CD4-positive, alpha-beta memory T cell (primary cell): ENCODE measurements at regions not wholly inside any gene's neighbourhood (a gene's known extent, or its start where the extent isn't known, plus 50 kb on each side); places are given as distances from the start of the nearest gene placed in this dataset.

ENCODE experiments used
- CTCF ChIA-PET: fragments of 350-600 bp; sonication (Branson Sonifier 250); formaldehyde crosslinking; loops from one replicate; lab custom pipeline; 2021; ENCODE audit warnings: inconsistent platforms; ENCODE audit not compliant: partially characterized antibody; lab: Charles Lee
- POLR2A ChIA-PET: fragments of 350-600 bp; sonication (Branson Sonifier 250); formaldehyde crosslinking; loops from one replicate; lab custom pipeline; 2021; ENCODE audit not compliant: partially characterized antibody; lab: Charles Lee
- DNase-seq, 5 donors: peaks; one replicate each; pipeline versions ENCODE4 v3.0.0 to v3.0.0-alpha.2; 2020 to 2022; ENCODE audit warnings: mixed read lengths in 1 of 5
- H3K27ac ChIP-seq: one replicate; pipeline ENCODE4 v1.7.0; 2013; ENCODE audit warnings: low read depth, low read length
- H3K27me3 ChIP-seq: 2 replicates; pipeline ENCODE4 v1.7.0; 2013; ENCODE audit warnings: mild to moderate bottlenecking, low read length, moderate library complexity; ENCODE audit not compliant: insufficient read depth
- H3K36me3 ChIP-seq: 2 replicates; pipeline ENCODE4 v1.7.0; 2013; ENCODE audit warnings: mild to moderate bottlenecking, low read length, moderate library complexity; ENCODE audit not compliant: insufficient read depth
- H3K4me1 ChIP-seq: 2 replicates; pipeline ENCODE4 v1.7.0; 2013; ENCODE audit warnings: mild to moderate bottlenecking, low read length, moderate library complexity; ENCODE audit not compliant: insufficient read depth
- H3K4me3 ChIP-seq, 2 donors: one replicate each; pipeline ENCODE4 v1.7.0; 2013; ENCODE audit warnings: low read length in 2 of 2, mild to moderate bottlenecking in 1 of 2
- H3K9me3 ChIP-seq, 2 donors: one replicate each; pipeline ENCODE4 v1.7.0; 2013; ENCODE audit warnings: low read length in 2 of 2, control low read depth in 1 of 2; ENCODE audit not compliant: control insufficient read depth in 1 of 2
- H3K27ac Mint-ChIP-seq, 7 donors: one replicate each; pipeline ENCODE4 v1.8.0; 2020 to 2021; ENCODE audit warnings: mixed read lengths in 7 of 7, mild to moderate bottlenecking in 6 of 7, inconsistent platforms in 3 of 7, moderate library complexity in 3 of 7
- H3K27me3 Mint-ChIP-seq, 2 donors: one replicate each; pipeline ENCODE4 v1.8.0; 2020 to 2021; ENCODE audit warnings: mixed read lengths in 2 of 2
- H3K36me3 Mint-ChIP-seq, 2 donors: one replicate each; pipeline ENCODE4 v1.8.0; 2020 to 2021; ENCODE audit warnings: mixed read lengths in 2 of 2, inconsistent platforms in 1 of 2, mild to moderate bottlenecking in 1 of 2
- H3K4me1 Mint-ChIP-seq, 4 donors: one replicate each; pipeline ENCODE4 v1.8.0; 2020 to 2021; ENCODE audit warnings: mixed read lengths in 4 of 4, mild to moderate bottlenecking in 1 of 4
- H3K4me3 Mint-ChIP-seq, 8 donors: one replicate each; pipeline ENCODE4 v1.8.0; 2020 to 2021; ENCODE audit warnings: mixed read lengths in 8 of 8, mild to moderate bottlenecking in 7 of 8, moderate library complexity in 6 of 8, inconsistent platforms in 3 of 8
- H3K9me3 Mint-ChIP-seq, 8 donors: one replicate each; pipeline ENCODE4 v1.8.0; 2020 to 2021; ENCODE audit warnings: mixed read lengths in 8 of 8, mild to moderate bottlenecking in 5 of 8, inconsistent platforms in 3 of 8, moderate library complexity in 1 of 8
- intact Hi-C: fragments of 100-400 bp; cut with micrococcal nuclease; formaldehyde crosslinking; loops from one replicate; pipeline ENCODE4 v1.15.1; 2023

- Mint-ChIP-seq H3K4me3 (no peak overlapping the region), H3K27ac (no peak overlapping the region), H3K36me3 (no peaks in the 10 kb centered on the region), H3K9me3 (peaks cover 0 to 7% (median 4%) of the 10 kb centered on the region in 8 donors), H3K27me3 (no peaks in the 10 kb centered on the region), H3K4me1 (no peaks in the 10 kb centered on the region)
- H3K36me3 ChIP-seq, result no peaks in the 10 kb centered on the region
- no peaks in the 10 kb centered on the region for H3K9me3 ChIP-seq
- POLR2A ChIA-PET, result no interaction called here
- CTCF ChIA-PET, result no interaction called here
- intact Hi-C loops, result no loop called here
- no peak for DNase-seq
- no peaks in the 10 kb centered on the region for H3K27me3 ChIP-seq
- H3K27ac ChIP-seq, result no peak overlapping the region
- no peaks in the 10 kb centered on the region for H3K4me1 ChIP-seq
- H3K4me3 ChIP-seq, result no peak overlapping the region
Observed at GRCh38 chr20:11861479-11861878, 56.2 kb upstream of the BTBD3 start.

GRCh38 chr20:11867291-11867919 lies 50.3 kb upstream of the BTBD3 start:
- Mint-ChIP-seq H3K9me3 (peaks cover 0 to 11% (median 7%) of the 10 kb centered on the region in 8 donors), H3K36me3 (no peaks in the 10 kb centered on the region), H3K4me3 (no peak overlapping the region), H3K27me3 (peaks cover 0 to 2% of the 10 kb centered on the region in 2 donors), H3K27ac (no peak overlapping the region), H3K4me1 (no peaks in the 10 kb centered on the region)
- Histone ChIP-seq H3K4me1 (no peaks in the 10 kb centered on the region), H3K4me3 (no peak overlapping the region), H3K27ac (no peak overlapping the region), H3K27me3 (no peaks in the 10 kb centered on the region), H3K9me3 (peaks cover 0 to 3% of the 10 kb centered on the region in 2 donors), H3K36me3 (no peaks in the 10 kb centered on the region)
- DNase-seq, result no peak
- intact Hi-C loops, result no loop called here
- ChIA-PET POLR2A (no interaction called here), CTCF (no interaction called here)
